ENCODE measurements at regions not wholly inside any gene's neighbourhood (a gene's known extent, or its start where the extent isn't known, plus 50 kb on each side); places are given as distances from the start of the nearest gene placed in this dataset.

DNA sequence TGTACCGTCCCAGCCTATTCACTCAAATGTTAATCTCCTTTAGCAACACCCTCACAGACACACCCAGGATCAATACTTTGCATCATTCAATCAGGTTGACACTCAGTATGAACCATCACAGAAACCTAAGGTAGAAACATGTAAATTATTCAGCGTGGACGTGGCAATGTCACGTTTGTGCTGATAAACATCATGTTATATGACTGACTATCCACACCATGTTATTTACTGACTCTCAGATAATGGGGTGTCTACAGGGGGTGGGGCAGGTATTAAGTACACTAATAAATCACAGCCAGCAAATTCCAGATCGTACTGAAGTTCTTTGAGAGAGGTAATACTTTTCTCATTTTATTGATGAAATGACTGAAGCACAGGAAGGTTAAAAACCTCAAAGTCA, 280.0 kb downstream of the C12orf75 start:
- Histone ChIP-seq H3K9me3 (no peaks in the 10 kb centered on the region), H3K27me3 (no peaks in the 10 kb centered on the region), H3K36me3 (no peaks in the 10 kb centered on the region), H3K4me3 (ENCODE audit: low read depth in 1 of 2, low read length in 1 of 2) (no peak overlapping the region), H3K4me1 (ENCODE audit: control insufficient read depth in 1 of 2, insufficient read depth in 1 of 2, low read depth in 1 of 2, low read length in 1 of 2) (no peaks in the 10 kb centered on the region), H3K27ac (no peak overlapping the region)
- TF ChIP-seq, protein P1, sequence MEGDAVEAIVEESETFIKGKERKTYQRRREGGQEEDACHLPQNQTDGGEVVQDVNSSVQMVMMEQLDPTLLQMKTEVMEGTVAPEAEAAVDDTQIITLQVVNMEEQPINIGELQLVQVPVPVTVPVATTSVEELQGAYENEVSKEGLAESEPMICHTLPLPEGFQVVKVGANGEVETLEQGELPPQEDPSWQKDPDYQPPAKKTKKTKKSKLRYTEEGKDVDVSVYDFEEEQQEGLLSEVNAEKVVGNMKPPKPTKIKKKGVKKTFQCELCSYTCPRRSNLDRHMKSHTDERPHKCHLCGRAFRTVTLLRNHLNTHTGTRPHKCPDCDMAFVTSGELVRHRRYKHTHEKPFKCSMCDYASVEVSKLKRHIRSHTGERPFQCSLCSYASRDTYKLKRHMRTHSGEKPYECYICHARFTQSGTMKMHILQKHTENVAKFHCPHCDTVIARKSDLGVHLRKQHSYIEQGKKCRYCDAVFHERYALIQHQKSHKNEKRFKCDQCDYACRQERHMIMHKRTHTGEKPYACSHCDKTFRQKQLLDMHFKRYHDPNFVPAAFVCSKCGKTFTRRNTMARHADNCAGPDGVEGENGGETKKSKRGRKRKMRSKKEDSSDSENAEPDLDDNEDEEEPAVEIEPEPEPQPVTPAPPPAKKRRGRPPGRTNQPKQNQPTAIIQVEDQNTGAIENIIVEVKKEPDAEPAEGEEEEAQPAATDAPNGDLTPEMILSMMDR (IDR thresholded peaks at IDR 0.05) = no peak

DNA sequence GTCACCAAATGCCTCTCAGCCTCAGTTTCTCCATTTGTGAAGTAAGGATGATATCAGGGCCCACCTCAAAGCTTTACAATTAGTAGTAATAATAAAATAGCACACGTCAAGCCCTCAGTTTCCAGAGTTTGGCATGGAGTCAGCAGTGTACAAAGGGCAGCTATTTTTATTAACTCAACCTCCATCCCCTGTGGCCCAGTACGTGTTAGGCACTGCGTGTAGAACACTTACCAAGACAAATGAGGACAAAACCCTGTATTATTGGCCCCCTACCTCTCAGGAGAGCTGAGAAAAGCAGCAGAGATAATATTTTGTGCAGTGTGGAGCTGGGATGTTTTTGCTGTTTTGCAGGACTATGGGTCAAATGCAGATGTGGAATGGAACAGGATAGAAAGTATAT, 280.8 kb downstream of the C12orf75 start:
- no peaks in the 10 kb centered on the region for H3K4me1 ChIP-seq (ENCODE audit: control insufficient read depth in 1 of 2, insufficient read depth in 1 of 2, low read depth in 1 of 2, low read length in 1 of 2)
- no peaks in the 10 kb centered on the region for H3K27me3 ChIP-seq
- H3K9me3 ChIP-seq = no peaks in the 10 kb centered on the region
- no peak overlapping the region for H3K4me3 ChIP-seq (ENCODE audit: low read depth in 1 of 2, low read length in 1 of 2)
- no peak overlapping the region for H3K27ac ChIP-seq
- TF ChIP-seq, protein P1 (IDR thresholded peaks at IDR 0.05) = no peak
- no peaks in the 10 kb centered on the region for H3K36me3 ChIP-seq

DNA sequence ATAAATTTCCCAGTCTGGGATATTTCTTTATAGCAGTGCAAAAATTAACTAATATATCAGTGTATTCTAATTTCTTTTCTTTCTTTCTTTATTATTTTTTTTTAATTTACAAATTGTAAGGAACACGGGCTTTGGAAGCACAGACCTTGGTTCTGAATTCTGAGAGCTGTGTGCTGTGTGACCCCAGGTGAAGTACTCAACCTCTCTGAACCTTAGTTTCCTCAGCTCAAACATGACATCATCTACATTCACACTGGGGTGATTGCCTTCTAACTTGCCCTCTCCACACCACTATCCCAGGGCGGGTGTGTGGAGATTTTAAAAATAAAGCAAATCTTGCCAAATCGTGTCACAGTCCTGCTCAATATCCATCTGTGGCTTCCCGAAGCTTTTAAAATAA, 282.8 kb downstream of the C12orf75 start:
- TF ChIP-seq, protein P1 (IDR thresholded peaks at IDR 0.05) = no peak
- H3K9me3 ChIP-seq = no peaks in the 10 kb centered on the region
- H3K4me3 ChIP-seq (ENCODE audit: low read depth in 1 of 2, low read length in 1 of 2) = no peak overlapping the region
- H3K36me3 ChIP-seq = no peaks in the 10 kb centered on the region
- no peak overlapping the region for H3K27ac ChIP-seq
- no peaks in the 10 kb centered on the region for H3K4me1 ChIP-seq (ENCODE audit: control insufficient read depth in 1 of 2, insufficient read depth in 1 of 2, low read depth in 1 of 2, low read length in 1 of 2)
- no peaks in the 10 kb centered on the region for H3K27me3 ChIP-seq

DNA sequence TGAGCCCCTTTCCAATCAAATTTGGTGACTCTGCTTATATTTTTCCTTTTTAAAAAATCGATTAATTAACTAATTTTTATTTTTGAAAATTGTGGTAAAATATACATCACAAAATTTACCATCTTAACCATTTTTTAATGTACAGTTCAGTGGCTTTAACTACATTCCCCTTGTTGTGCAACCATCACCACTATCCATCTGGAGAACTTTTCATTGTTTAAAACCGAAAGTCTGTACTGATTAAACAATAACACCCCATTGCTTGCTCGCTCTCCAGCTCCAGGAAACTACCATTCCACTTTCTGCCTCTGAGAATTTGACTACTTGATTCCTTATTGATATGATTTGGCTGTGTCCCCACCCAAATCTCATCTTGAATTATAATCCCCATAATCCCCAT, 283.4 kb downstream of the C12orf75 start:
- Histone ChIP-seq H3K4me3 (ENCODE audit: low read depth in 1 of 2, low read length in 1 of 2) (no peak overlapping the region), H3K4me1 (ENCODE audit: control insufficient read depth in 1 of 2, insufficient read depth in 1 of 2, low read depth in 1 of 2, low read length in 1 of 2) (no peaks in the 10 kb centered on the region), H3K9me3 (no peaks in the 10 kb centered on the region), H3K36me3 (no peaks in the 10 kb centered on the region), H3K27ac (no peak overlapping the region), H3K27me3 (no peaks in the 10 kb centered on the region)
- TF ChIP-seq, protein P1 (IDR thresholded peaks at IDR 0.05) = no peak

DNA sequence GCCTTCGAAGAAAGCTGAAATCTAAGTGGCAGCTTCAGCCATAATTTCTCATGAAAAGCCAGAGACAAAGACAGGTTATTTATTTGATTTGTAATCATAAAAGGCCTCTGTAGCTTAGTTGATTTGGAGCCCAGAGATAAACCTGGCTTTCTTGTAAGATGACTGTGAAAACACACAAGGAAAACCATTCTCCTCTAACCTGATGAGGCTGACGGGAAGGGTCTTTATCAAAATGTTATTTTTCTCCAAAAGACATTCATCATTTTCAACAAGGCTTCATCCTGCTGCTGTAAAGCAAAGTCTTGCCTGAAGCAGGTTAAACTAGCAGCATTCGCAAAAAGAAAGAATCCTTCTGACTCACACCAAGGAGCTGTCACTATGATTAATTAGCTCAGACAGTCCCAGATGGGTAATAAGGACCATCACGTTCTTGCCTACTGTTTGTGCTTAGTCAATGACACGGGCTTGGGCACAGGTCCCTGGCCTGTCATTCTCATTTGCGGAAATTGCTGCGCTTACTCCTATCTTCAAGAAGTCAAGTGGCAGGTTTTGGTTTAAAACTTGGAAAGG, 286.6 kb downstream of the C12orf75 start:
- no peak overlapping the region for H3K4me3 ChIP-seq (ENCODE audit: low read depth in 1 of 2, low read length in 1 of 2)
- no peak overlapping the region for H3K27ac ChIP-seq
- H3K27me3 ChIP-seq = no peaks in the 10 kb centered on the region
- H3K36me3 ChIP-seq = no peaks in the 10 kb centered on the region
- no peaks in the 10 kb centered on the region for H3K9me3 ChIP-seq
- TF ChIP-seq, protein P1 (IDR thresholded peaks at IDR 0.05) = no peak
- H3K4me1 ChIP-seq (ENCODE audit: control insufficient read depth in 1 of 2, insufficient read depth in 1 of 2, low read depth in 1 of 2, low read length in 1 of 2) = no peaks in the 10 kb centered on the region

DNA sequence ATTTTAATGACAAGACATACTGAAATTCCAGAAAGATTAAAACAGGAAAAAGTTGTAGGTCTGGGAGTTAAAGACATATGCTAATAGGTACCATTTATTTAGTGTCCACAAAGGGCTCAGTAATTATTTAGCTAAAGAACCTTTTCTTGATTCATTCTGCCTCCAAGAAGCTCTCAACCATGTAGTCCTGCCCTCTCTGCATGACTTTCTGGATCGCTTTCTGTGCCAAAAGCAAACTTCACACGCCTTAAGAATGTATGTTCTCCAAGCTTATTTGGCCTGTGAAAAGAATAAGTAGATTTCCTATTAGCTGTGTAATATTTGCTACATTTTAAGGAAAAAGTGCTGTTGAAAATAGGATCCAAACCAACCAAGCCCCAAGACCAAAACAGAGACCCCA, 291.7 kb downstream of the C12orf75 start:
- TF ChIP-seq, protein P1 (IDR thresholded peaks at IDR 0.05) = no peak
- H3K4me1 ChIP-seq (ENCODE audit: control insufficient read depth in 1 of 2, insufficient read depth in 1 of 2, low read depth in 1 of 2, low read length in 1 of 2) = no peaks in the 10 kb centered on the region
- H3K27ac ChIP-seq = no peak overlapping the region
- H3K4me3 ChIP-seq (ENCODE audit: low read depth in 1 of 2, low read length in 1 of 2) = no peak overlapping the region
- H3K9me3 ChIP-seq = no peaks in the 10 kb centered on the region
- no peaks in the 10 kb centered on the region for H3K27me3 ChIP-seq
- no peaks in the 10 kb centered on the region for H3K36me3 ChIP-seq

Measured in neutrophil (primary cell).